PFSK-1 (cell line): ENCODE measurements at regions not wholly inside any gene's neighbourhood (a gene's known extent, or its start where the extent isn't known, plus 50 kb on each side); places are given as distances from the start of the nearest gene placed in this dataset.

ENCODE experiments used
- FOXP2 ChIP-seq: optimal IDR thresholded peaks from 2 replicates; pipeline ENCODE3; 2011; ENCODE audit warnings: borderline replicate concordance, control low read depth, inconsistent platforms; ENCODE audit not compliant: insufficient read depth; ENCODE audit errors: extremely low read length, extremely low read depth
- POLR2AphosphoS5 ChIP-seq: IDR thresholded peaks from 2 replicates; pipeline ENCODE4 v1.6.1; 2012; ENCODE audit warnings: low read depth, mild to moderate bottlenecking, control low read depth, low read length, moderate library complexity
- REST ChIP-seq, 2 experiments: IDR thresholded peaks; 2 replicates each; pipeline versions ENCODE4 v1.6.1 to v1.8.0; 2011 to 2012; ENCODE audit warnings: low read depth in 2 of 2, low read length in 2 of 2, control low read depth in 1 of 2, inconsistent platforms in 1 of 2, mild to moderate bottlenecking in 1 of 2, moderate library complexity in 1 of 2; ENCODE audit not compliant: insufficient read depth in 1 of 2
- SIN3A ChIP-seq: IDR thresholded peaks from 2 replicates; pipeline ENCODE4 v1.6.1; 2012; ENCODE audit warnings: mild to moderate bottlenecking, low read length, moderate library complexity, borderline replicate concordance; ENCODE audit not compliant: insufficient read depth
- TAF1 ChIP-seq: IDR thresholded peaks from 2 replicates; pipeline ENCODE4 v1.6.1; 2012; ENCODE audit warnings: low read length, control low read depth, borderline replicate concordance; ENCODE audit not compliant: insufficient read depth

- TF ChIP-seq REST (IDR thresholded peaks at IDR 0.05; ENCODE audit: insufficient read depth in 1 of 2, low read depth in 2 of 2, low read length in 2 of 2) = no peak
- no peak for TF ChIP-seq POLR2AphosphoS5
- TF ChIP-seq FOXP2 = no peak
- TF ChIP-seq SIN3A = 0 out of 2 replicates have a peak, but pooled peaks have one; percentile 24
Measured at GRCh38 chr1:234866007-234866866, 256.3 kb upstream of the IRF2BP2 start.

- TF ChIP-seq POLR2AphosphoS5 = no peak
- TF ChIP-seq REST (IDR thresholded peaks at IDR 0.05; ENCODE audit: insufficient read depth in 1 of 2, low read depth in 2 of 2, low read length in 2 of 2) = no peak
- TF ChIP-seq TAF1 = no peak
- no peak for TF ChIP-seq FOXP2
- no peak for TF ChIP-seq SIN3A
Measured at GRCh38 chr1:234865171-234866006, 255.4 kb upstream of the IRF2BP2 start.

GRCh38 chr1:234864116-234864515 is 254.1 kb upstream of the IRF2BP2 start:
- TF ChIP-seq FOXP2 = no peak
- TF ChIP-seq POLR2AphosphoS5 = no peak
- TF ChIP-seq SIN3A = no peak
- TF ChIP-seq REST (IDR thresholded peaks at IDR 0.05; ENCODE audit: insufficient read depth in 1 of 2, low read depth in 2 of 2, low read length in 2 of 2) = no peak
- TF ChIP-seq TAF1 = no peak

DNA sequence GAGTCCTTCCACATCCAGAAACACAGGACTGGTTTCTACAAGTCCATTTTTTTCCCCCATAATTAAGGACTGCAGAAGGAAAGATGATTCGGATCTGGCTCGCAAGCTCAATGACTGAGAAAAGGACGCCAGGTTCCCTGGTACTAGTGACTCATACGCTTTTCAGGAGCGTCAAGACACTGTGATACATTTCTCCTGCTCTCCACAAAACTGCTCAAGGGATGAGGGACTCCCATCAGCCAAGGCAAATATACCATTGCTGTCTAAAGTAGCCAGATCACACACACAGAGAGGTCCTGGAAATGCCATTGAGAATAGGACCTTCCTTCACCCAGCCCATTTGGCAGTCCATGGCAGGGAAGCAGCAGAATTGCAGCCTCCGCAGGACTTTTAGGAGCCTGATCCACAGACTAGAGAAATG is 253.6 kb upstream of the IRF2BP2 start:
- no peak for TF ChIP-seq TAF1
- TF ChIP-seq FOXP2 = no peak
- no peak for TF ChIP-seq SIN3A
- no peak for TF ChIP-seq POLR2AphosphoS5
- TF ChIP-seq REST (IDR thresholded peaks at IDR 0.05; ENCODE audit: insufficient read depth in 1 of 2, low read depth in 2 of 2, low read length in 2 of 2) = no peak
